PC-9 (cell line): ENCODE measurements at regions not wholly inside any gene's neighbourhood (a gene's known extent, or its start where the extent isn't known, plus 50 kb on each side); places are given as distances from the start of the nearest gene placed in this dataset.

Experiments
- BruUV-seq: library from RNA; stranded (reverse); fragments of 400-500 nt; replicated peaks from 2 replicates; lab custom pipeline; 2021; lab: Mats Ljungman, UMichigan
- CTCF ChIA-PET: fragments of 300-600 bp; sonication (Branson Sonifier 250); formaldehyde crosslinking; loops from one replicate; lab custom pipeline; 2022; ENCODE audit warnings: antibody characterized with exemption; lab: Charles Lee
- POLR2A ChIA-PET: fragments of 300-600 bp; sonication (Branson Sonifier 250); formaldehyde crosslinking; loops from one replicate; lab custom pipeline; 2022; ENCODE audit warnings: antibody characterized with exemption; ENCODE audit not compliant: unreplicated experiment; lab: Charles Lee
- DNase-seq, 2 experiments: peaks; one replicate each; pipeline versions ENCODE4 v3.0.0 to v3.0.0-alpha.2; 2015 to 2022; ENCODE audit warnings: mixed read lengths in 1 of 2
- H2AFZ ChIP-seq: fragments of 200-600 bp; sonication (generic); 2 replicates; pipeline ENCODE4 v1.8.1; 2017; ENCODE audit warnings: antibody characterized with exemption
- H3F3A ChIP-seq: fragments of 200-600 bp; sonication (generic); 2 replicates; pipeline ENCODE4 v1.8.1; 2017; ENCODE audit warnings: antibody characterized with exemption, mild to moderate bottlenecking, low read depth; ENCODE audit not compliant: insufficient read depth
- H3K27ac ChIP-seq: fragments of 200-600 bp; sonication (generic); 2 replicates; pipeline ENCODE4 v1.6.1; 2016; ENCODE audit warnings: mixed run types
- H3K27me3 ChIP-seq: fragments of 200-600 bp; sonication (generic); 2 replicates; pipeline ENCODE4 v1.6.1; 2016; ENCODE audit warnings: low read depth, mixed run types; ENCODE audit not compliant: insufficient read depth
- H3K36me3 ChIP-seq: fragments of 200-600 bp; sonication (generic); 2 replicates; pipeline ENCODE4 v1.6.1; 2016; ENCODE audit warnings: low read depth, mixed run types
- H3K4me1 ChIP-seq: fragments of 200-600 bp; sonication (generic); replicated peaks from 2 replicates; pipeline ENCODE4 v1.6.1; 2016; ENCODE audit warnings: mixed run types; ENCODE audit not compliant: insufficient read depth
- H3K4me2 ChIP-seq: fragments of 200-600 bp; sonication (generic); 2 replicates; pipeline ENCODE4 v1.6.1; 2017; ENCODE audit warnings: mixed run types
- H3K4me3 ChIP-seq: fragments of 200-600 bp; sonication (generic); 2 replicates; pipeline ENCODE4 v1.6.1; 2016; ENCODE audit warnings: mixed run types
- H3K79me2 ChIP-seq: fragments of 200-600 bp; sonication (generic); 2 replicates; pipeline ENCODE4 v1.6.1; 2017; ENCODE audit warnings: low read depth, mixed run types
- H3K9me2 ChIP-seq: fragments of 200-600 bp; sonication (generic); 2 replicates; pipeline ENCODE4 v1.8.1; 2017; ENCODE audit warnings: mild to moderate bottlenecking; ENCODE audit not compliant: insufficient read depth
- H3K9me3 ChIP-seq: fragments of 200-600 bp; sonication (generic); 2 replicates; pipeline ENCODE4 v1.8.1; 2016; ENCODE audit warnings: low read depth; ENCODE audit not compliant: insufficient read depth
- H4K20me1 ChIP-seq: fragments of 200-600 bp; sonication (generic); 2 replicates; pipeline ENCODE4 v1.8.1; 2017; ENCODE audit not compliant: insufficient read depth
- EZH2 ChIP-seq: fragments of 200-600 bp; sonication (generic); IDR thresholded peaks from 2 replicates; pipeline ENCODE4 v1.8.0; 2017; ENCODE audit warnings: antibody characterized with exemption, low read depth
- intact Hi-C: fragments of 100-400 bp; cut with micrococcal nuclease; formaldehyde crosslinking; loops from one replicate; pipeline ENCODE4 v1.10.0; 2022; ENCODE audit not compliant: unreplicated experiment
- TF ChIP-seq, protein P1 (sequence below): fragments of 200-600 bp; sonication (generic); conservative IDR thresholded peaks from 2 replicates; pipeline ENCODE4 v1.6.1; 2017; ENCODE audit warnings: mixed run types, antibody characterized with exemption, mild to moderate bottlenecking, moderate library complexity

DNA sequence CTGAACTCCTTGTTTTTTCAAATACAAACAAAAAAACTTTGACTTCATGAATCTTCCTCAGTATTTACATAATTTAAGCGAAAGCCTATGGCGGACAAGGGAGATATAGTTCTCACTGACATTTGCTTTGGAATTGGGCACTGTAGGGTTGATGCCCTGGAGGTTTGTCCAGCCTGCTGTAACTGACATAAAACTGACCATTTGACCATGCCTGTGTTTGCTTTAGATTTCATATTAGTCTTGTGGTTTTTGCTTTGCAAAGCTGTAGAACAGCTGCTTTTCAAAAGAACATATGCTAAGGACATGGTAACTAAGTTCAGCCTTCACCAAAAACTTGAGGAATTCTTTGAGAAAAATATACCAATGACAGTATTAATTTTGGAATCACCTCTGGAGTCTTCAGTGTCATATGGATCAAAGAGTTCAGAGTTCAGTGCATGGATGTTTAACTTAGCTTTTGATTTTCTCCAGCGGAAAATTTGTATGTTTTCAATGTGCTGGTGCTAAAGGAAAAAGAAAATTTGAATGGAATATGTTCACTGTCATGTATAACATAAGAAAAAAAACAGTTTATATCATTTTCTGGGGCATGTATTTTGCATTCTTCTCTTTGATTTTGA, 1013.1 kb downstream of the NR2F1-AS1 start:
- BruUV-seq = no TSS peak
- Histone ChIP-seq H3K4me1 (no peaks in the 10 kb centered on the region), H3K9me3 (no peaks in the 10 kb centered on the region), H3K79me2 (no peaks in the 10 kb centered on the region), H2AFZ (no peak overlapping the region), H3F3A (no peaks in the 10 kb centered on the region), H3K4me3 (no peak overlapping the region), H4K20me1 (no peaks in the 10 kb centered on the region), H3K9me2 (no peaks in the 10 kb centered on the region), H3K27me3 (no peaks in the 10 kb centered on the region), H3K4me2 (no peak overlapping the region), H3K36me3 (no peaks in the 10 kb centered on the region), H3K27ac (no peak overlapping the region)
- CTCF ChIA-PET = no interaction called here
- no peak for TF ChIP-seq EZH2
- TF ChIP-seq, protein P1, sequence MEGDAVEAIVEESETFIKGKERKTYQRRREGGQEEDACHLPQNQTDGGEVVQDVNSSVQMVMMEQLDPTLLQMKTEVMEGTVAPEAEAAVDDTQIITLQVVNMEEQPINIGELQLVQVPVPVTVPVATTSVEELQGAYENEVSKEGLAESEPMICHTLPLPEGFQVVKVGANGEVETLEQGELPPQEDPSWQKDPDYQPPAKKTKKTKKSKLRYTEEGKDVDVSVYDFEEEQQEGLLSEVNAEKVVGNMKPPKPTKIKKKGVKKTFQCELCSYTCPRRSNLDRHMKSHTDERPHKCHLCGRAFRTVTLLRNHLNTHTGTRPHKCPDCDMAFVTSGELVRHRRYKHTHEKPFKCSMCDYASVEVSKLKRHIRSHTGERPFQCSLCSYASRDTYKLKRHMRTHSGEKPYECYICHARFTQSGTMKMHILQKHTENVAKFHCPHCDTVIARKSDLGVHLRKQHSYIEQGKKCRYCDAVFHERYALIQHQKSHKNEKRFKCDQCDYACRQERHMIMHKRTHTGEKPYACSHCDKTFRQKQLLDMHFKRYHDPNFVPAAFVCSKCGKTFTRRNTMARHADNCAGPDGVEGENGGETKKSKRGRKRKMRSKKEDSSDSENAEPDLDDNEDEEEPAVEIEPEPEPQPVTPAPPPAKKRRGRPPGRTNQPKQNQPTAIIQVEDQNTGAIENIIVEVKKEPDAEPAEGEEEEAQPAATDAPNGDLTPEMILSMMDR = no peak
- POLR2A ChIA-PET = no interaction called here
- DNase-seq = no peak
- intact Hi-C loops = no loop called here

DNA sequence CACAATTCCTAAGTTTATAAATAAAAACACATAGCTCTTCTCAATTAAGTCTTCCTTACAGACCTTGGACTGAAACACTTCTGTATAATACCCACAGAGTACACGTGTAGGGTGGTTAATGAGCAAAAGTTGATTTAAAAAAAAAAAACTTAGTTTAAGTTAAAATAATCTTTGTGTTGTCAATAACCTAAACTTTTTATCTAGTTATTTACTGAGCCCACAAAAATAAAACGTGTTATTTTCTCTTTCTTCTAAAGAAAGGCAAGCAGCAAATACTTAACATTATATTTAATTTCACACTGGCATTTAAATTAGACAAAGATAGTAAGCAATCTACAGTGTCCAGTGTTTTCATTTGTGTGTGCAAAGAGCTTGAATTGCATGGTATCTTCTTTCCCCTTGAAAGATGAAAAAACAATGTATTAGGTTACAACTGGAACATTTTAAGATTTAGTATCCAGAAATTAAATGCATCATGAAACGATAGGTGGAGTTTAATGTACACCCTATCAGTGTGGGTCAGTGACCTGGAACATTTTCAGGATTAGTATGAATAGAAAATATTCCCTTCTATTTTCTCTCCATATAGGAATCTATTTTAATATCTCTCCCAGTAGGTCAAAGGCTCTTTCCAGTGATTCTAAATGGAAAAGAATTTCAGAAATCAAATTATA, 1014.8 kb downstream of the NR2F1-AS1 start:
- intact Hi-C loops = no loop called here
- H3K36me3 ChIP-seq = no peaks in the 10 kb centered on the region
- TF ChIP-seq, protein P1 = no peak
- no peak for TF ChIP-seq EZH2
- DNase-seq = no peak
- H2AFZ ChIP-seq = no peak overlapping the region
- CTCF ChIA-PET = no interaction called here
- H3K9me2 ChIP-seq = no peaks in the 10 kb centered on the region
- H3K4me1 ChIP-seq = no peaks in the 10 kb centered on the region
- H3K9me3 ChIP-seq = no peaks in the 10 kb centered on the region
- BruUV-seq = no TSS peak
- no peaks in the 10 kb centered on the region for H3K79me2 ChIP-seq
- H3K4me3 ChIP-seq = no peak overlapping the region
- no peaks in the 10 kb centered on the region for H4K20me1 ChIP-seq
- H3K27ac ChIP-seq = no peak overlapping the region
- POLR2A ChIA-PET = no interaction called here
- no peaks in the 10 kb centered on the region; the same call in 1 of the 2 replicates for H3F3A ChIP-seq
- H3K27me3 ChIP-seq = no peaks in the 10 kb centered on the region
- H3K4me2 ChIP-seq = no peak overlapping the region

DNA sequence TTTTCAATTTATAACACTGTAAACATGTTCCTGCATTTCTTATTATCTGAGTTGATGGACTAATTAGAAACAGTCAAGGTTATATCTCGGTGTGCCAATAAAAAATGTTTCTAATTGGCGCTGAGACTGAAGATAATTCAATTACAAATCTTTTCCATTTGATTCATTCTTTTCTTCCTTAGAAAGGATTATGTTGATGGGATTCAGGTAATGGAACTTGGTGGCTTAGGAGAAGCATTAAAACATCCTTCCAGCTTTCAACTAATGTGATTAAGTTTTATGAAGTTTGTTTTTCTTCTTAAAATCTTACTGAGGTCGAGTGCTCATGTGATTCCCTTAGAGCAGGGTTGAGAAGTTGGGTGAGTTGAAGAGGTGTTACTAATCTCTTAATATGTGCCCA, 1015.3 kb downstream of the NR2F1-AS1 start:
- ChIA-PET CTCF (no interaction called here), POLR2A (no interaction called here)
- no peaks in the 10 kb centered on the region for H3K9me2 ChIP-seq
- no peak overlapping the region for H3K27ac ChIP-seq
- no peak for TF ChIP-seq EZH2
- TF ChIP-seq, protein P1 = no peak
- no peak overlapping the region for H3K4me2 ChIP-seq
- no peaks in the 10 kb centered on the region for H3K4me1 ChIP-seq
- no peak for DNase-seq
- no peaks in the 10 kb centered on the region for H3K9me3 ChIP-seq
- intact Hi-C loops = no loop called here
- H4K20me1 ChIP-seq = no peaks in the 10 kb centered on the region
- no peaks in the 10 kb centered on the region for H3K79me2 ChIP-seq
- no peaks in the 10 kb centered on the region; the same call in 1 of the 2 replicates for H3F3A ChIP-seq
- H3K36me3 ChIP-seq = no peaks in the 10 kb centered on the region
- BruUV-seq = no TSS peak
- no peak overlapping the region for H2AFZ ChIP-seq
- H3K27me3 ChIP-seq = no peaks in the 10 kb centered on the region
- no peak overlapping the region for H3K4me3 ChIP-seq
